SK-N-SH treated with all-trans-retinoic acid at 6 μM for 48 hours (cell line): ENCODE measurements at regions not wholly inside any gene's neighbourhood (a gene's known extent, or its start where the extent isn't known, plus 50 kb on each side); places are given as distances from the start of the nearest gene placed in this dataset.

Experiments used
- BACH2 ChIP-seq: fragments of 250-450 bp; sonication (Bioruptor Pico); IDR thresholded peaks from 2 replicates; pipeline ENCODE4 v1.9.0; 2021; ENCODE audit warnings: mild to moderate bottlenecking, borderline replicate concordance
- CREB5 ChIP-seq: fragments of 250-450 bp; sonication (Bioruptor Pico); IDR thresholded peaks from 2 replicates; pipeline ENCODE4 v1.5.1; 2020; ENCODE audit warnings: low read depth, mild to moderate bottlenecking, moderate library complexity
- OSR1 ChIP-seq: fragments of 250-450 bp; sonication (Bioruptor Pico); IDR thresholded peaks from 2 replicates; pipeline ENCODE4 v1.8.0; 2022; ENCODE audit warnings: moderate library complexity, mild to moderate bottlenecking, inconsistent platforms
- PATZ1 ChIP-seq: fragments of 250-450 bp; sonication (Bioruptor Pico); IDR thresholded peaks from 2 replicates; pipeline ENCODE4 v1.8.0; 2020; ENCODE audit warnings: mild to moderate bottlenecking, moderate library complexity, borderline replicate concordance
- PPARA ChIP-seq: fragments of 250-450 bp; sonication (Bioruptor Pico); IDR thresholded peaks from 2 replicates; pipeline ENCODE4 v1.5.0; 2020; ENCODE audit warnings: mild to moderate bottlenecking, borderline replicate concordance
- RARB ChIP-seq: fragments of 250-450 bp; sonication (Bioruptor Pico); IDR thresholded peaks from 2 replicates; pipeline ENCODE4 v1.8.0; 2021; ENCODE audit warnings: mild to moderate bottlenecking, moderate library complexity
- SNAI2 ChIP-seq: fragments of 250-450 bp; sonication (Bioruptor Pico); IDR thresholded peaks from 2 replicates; pipeline ENCODE4 v1.5.0; 2020; ENCODE audit warnings: mild to moderate bottlenecking, moderate library complexity
- TOX ChIP-seq: fragments of 250-450 bp; sonication (Bioruptor Pico); IDR thresholded peaks from 2 replicates; pipeline ENCODE4 v1.8.0; 2021; ENCODE audit warnings: mild to moderate bottlenecking, moderate library complexity, borderline replicate concordance
- TSHZ2 ChIP-seq: fragments of 250-450 bp; sonication (Bioruptor Pico); IDR thresholded peaks from 2 replicates; pipeline ENCODE4 v1.5.0; 2020; ENCODE audit warnings: mild to moderate bottlenecking, moderate library complexity
- ZFP30 ChIP-seq: fragments of 450-650 bp; formaldehyde crosslinking; IDR thresholded peaks from 2 replicates; pipeline ENCODE4 v1.5.0; 2022; ENCODE audit warnings: mild to moderate bottlenecking, moderate library complexity

GRCh38 chr12:113561068-113561780 lies 89.6 kb upstream of the LHX5 start:
- TF ChIP-seq CREB5 (no peak), PATZ1 (CRISPR knock-in tag) (no peak), TSHZ2 (CRISPR knock-in tag) (no peak), ZFP30 (CRISPR knock-in tag) (no peak), BACH2 (CRISPR knock-in tag) (no peak), TOX (CRISPR knock-in tag) (no peak), PPARA (CRISPR knock-in tag) (no peak), RARB (no peak), SNAI2 (no peak), OSR1 (no peak)
